ENCODE measurements at regions not wholly inside any gene's neighbourhood (a gene's known extent, or its start where the extent isn't known, plus 50 kb on each side); places are given as distances from the start of the nearest gene placed in this dataset.

- Histone ChIP-seq H3K4me3 (ENCODE audit: insufficient read depth, low read length, poor library complexity, severe bottlenecking) (no peak overlapping the region), H3K27me3 (ENCODE audit: low read length) (no peaks in the 10 kb centered on the region), H4K20me1 (ENCODE audit: low read depth, low read length) (no peaks in the 10 kb centered on the region), H3F3A (ENCODE audit: insufficient read depth) (no peaks in the 10 kb centered on the region), H3K9me2 (replicated peaks; ENCODE audit: insufficient read depth, low read length) (no peaks in the 10 kb centered on the region), H2AFZ (ENCODE audit: low read depth, low read length, severe bottlenecking) (no peak overlapping the region), H3K36me3 (ENCODE audit: low read length) (no peaks in the 10 kb centered on the region), H3K4me2 (ENCODE audit: low read depth, low read length, poor library complexity, severe bottlenecking) (no peak overlapping the region), H3K9me3 (ENCODE audit: insufficient read depth, low read length) (no peaks in the 10 kb centered on the region), H3K27ac (ENCODE audit: low read depth, low read length) (no peak overlapping the region), H3K79me2 (ENCODE audit: insufficient read depth, low read length) (no peaks in the 10 kb centered on the region), H3K9ac (ENCODE audit: low read length) (no peak overlapping the region)
- no peak for TF ChIP-seq EZH2phosphoT487 (conservative IDR thresholded peaks at IDR 0.05; ENCODE audit: low read length)
- TF ChIP-seq CTCF (IDR thresholded peaks at IDR 0.05; ENCODE audit: insufficient read depth, low read length, poor library complexity, severe bottlenecking), result no peak
These were observed 251.0 kb upstream of the CHAC2 start for GRCh38 chr2:53516650-53517049.

GRCh38 chr2:53515435-53516332 lies 251.9 kb upstream of the CHAC2 start:
- Histone ChIP-seq H3K9me2 (replicated peaks; ENCODE audit: insufficient read depth, low read length) (no peaks in the 10 kb centered on the region), H3K4me3 (ENCODE audit: insufficient read depth, low read length, poor library complexity, severe bottlenecking) (no peak overlapping the region), H3F3A (ENCODE audit: insufficient read depth) (no peaks in the 10 kb centered on the region), H3K9me3 (ENCODE audit: insufficient read depth, low read length) (no peaks in the 10 kb centered on the region), H3K27me3 (ENCODE audit: low read length) (no peaks in the 10 kb centered on the region), H3K36me3 (ENCODE audit: low read length) (no peaks in the 10 kb centered on the region), H3K27ac (ENCODE audit: low read depth, low read length) (no peak overlapping the region), H2AFZ (ENCODE audit: low read depth, low read length, severe bottlenecking) (no peak overlapping the region), H3K9ac (ENCODE audit: low read length) (no peak overlapping the region), H3K4me2 (ENCODE audit: low read depth, low read length, poor library complexity, severe bottlenecking) (no peak overlapping the region), H3K79me2 (ENCODE audit: insufficient read depth, low read length) (no peaks in the 10 kb centered on the region), H4K20me1 (ENCODE audit: low read depth, low read length) (no peaks in the 10 kb centered on the region)
- TF ChIP-seq CTCF (IDR thresholded peaks at IDR 0.05; ENCODE audit: insufficient read depth, low read length, poor library complexity, severe bottlenecking), result no peak

- Histone ChIP-seq H3K4me2 (ENCODE audit: low read depth, low read length, poor library complexity, severe bottlenecking) (no peak overlapping the region), H3K79me2 (ENCODE audit: insufficient read depth, low read length) (no peaks in the 10 kb centered on the region)
These were observed 254.4 kb upstream of the CHAC2 start for GRCh38 chr2:53513167-53513666.

More at GRCh38 chr2:53513167-53513666, 254.4 kb upstream of the CHAC2 start:
- no peaks in the 10 kb centered on the region for H3F3A ChIP-seq (ENCODE audit: insufficient read depth)
- no peak for TF ChIP-seq CTCF (IDR thresholded peaks at IDR 0.05; ENCODE audit: insufficient read depth, low read length, poor library complexity, severe bottlenecking)
- no peak for TF ChIP-seq EZH2phosphoT487 (conservative IDR thresholded peaks at IDR 0.05; ENCODE audit: low read length)
- no peak overlapping the region for H3K9ac ChIP-seq (ENCODE audit: low read length)
- no peaks in the 10 kb centered on the region for H4K20me1 ChIP-seq (ENCODE audit: low read depth, low read length)
- H3K27me3 ChIP-seq (ENCODE audit: low read length), result no peaks in the 10 kb centered on the region
- no peak overlapping the region for H3K27ac ChIP-seq (ENCODE audit: low read depth, low read length)
- H2AFZ ChIP-seq (ENCODE audit: low read depth, low read length, severe bottlenecking), result no peak overlapping the region
- H3K36me3 ChIP-seq (ENCODE audit: low read length), result no peaks in the 10 kb centered on the region
- H3K9me3 ChIP-seq (ENCODE audit: insufficient read depth, low read length), result no peaks in the 10 kb centered on the region
- H3K9me2 ChIP-seq (replicated peaks; ENCODE audit: insufficient read depth, low read length), result no peaks in the 10 kb centered on the region
- no peak overlapping the region for H3K4me3 ChIP-seq (ENCODE audit: insufficient read depth, low read length, poor library complexity, severe bottlenecking)

Data from SU-DHL-6 (cell line).